Loucy (cell line): ENCODE measurements at regions not wholly inside any gene's neighbourhood (a gene's known extent, or its start where the extent isn't known, plus 50 kb on each side); places are given as distances from the start of the nearest gene placed in this dataset.

Source experiments
- CTCF ChIP-seq: fragments of 200-600 bp; sonication (generic); conservative IDR thresholded peaks from 2 replicates; pipeline ENCODE4 v1.5.1; 2014; ENCODE audit warnings: mild to moderate bottlenecking, antibody characterized with exemption, low read length
- EZH2phosphoT487 ChIP-seq: fragments of 200-600 bp; IDR thresholded peaks from 2 replicates; pipeline ENCODE4 v1.6.1; 2018; ENCODE audit warnings: antibody characterized with exemption, mild to moderate bottlenecking, moderate library complexity, borderline replicate concordance

DNA sequence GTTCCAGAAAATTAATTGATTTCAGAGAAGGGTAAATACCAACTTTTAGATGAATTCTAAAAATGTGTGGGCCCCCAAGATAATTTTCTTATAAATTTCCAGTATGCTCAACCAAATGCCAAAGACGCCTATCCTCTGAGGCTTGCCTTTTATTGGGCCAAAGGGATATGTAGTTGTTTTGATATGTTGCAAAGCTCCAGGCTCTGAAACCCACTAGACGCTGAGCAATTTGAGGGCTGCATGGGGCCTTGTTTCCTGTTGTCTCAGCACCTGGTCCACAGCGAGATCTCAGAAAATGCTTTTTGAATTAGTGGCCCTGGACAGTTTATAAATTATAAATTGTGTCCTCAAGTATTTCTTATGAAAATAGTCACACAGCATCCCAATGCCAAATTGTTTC lies 397.2 kb downstream of the SAMD5 start:
- TF ChIP-seq CTCF (no peak), EZH2phosphoT487 (no peak)
